GM12872 (cell line): ENCODE measurements at regions not wholly inside any gene's neighbourhood (a gene's known extent, or its start where the extent isn't known, plus 50 kb on each side); places are given as distances from the start of the nearest gene placed in this dataset.

ENCODE experiments used
- CTCF ChIP-seq: IDR thresholded peaks from 3 replicates; pipeline ENCODE4 v1.5.1; 2011; ENCODE audit warnings: low read depth, mild to moderate bottlenecking, low read length, moderate library complexity; ENCODE audit not compliant: insufficient read depth

DNA sequence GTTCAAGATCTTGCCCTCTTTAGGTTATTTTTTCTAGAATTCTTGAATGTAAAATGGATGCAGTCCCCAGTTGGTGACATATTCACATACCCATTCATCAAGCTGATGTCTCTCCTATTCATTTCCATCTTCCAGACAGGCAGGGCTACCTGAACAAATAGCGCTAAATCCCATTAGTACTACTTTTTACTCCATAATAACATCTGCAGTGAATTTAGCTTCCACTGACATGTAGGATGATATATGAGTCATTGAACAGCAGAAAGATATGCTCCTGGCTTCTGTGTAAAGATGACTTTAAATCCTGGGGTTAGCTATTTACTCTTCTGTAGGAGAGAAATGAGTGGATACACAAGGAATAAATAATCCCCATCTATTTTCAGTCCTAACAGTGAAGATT is 194.7 kb downstream of the RND3 start:
- TF ChIP-seq CTCF: no peak

GRCh38 chr2:150292192-150292591 is 195.3 kb downstream of the RND3 start:
- no peak for TF ChIP-seq CTCF

DNA sequence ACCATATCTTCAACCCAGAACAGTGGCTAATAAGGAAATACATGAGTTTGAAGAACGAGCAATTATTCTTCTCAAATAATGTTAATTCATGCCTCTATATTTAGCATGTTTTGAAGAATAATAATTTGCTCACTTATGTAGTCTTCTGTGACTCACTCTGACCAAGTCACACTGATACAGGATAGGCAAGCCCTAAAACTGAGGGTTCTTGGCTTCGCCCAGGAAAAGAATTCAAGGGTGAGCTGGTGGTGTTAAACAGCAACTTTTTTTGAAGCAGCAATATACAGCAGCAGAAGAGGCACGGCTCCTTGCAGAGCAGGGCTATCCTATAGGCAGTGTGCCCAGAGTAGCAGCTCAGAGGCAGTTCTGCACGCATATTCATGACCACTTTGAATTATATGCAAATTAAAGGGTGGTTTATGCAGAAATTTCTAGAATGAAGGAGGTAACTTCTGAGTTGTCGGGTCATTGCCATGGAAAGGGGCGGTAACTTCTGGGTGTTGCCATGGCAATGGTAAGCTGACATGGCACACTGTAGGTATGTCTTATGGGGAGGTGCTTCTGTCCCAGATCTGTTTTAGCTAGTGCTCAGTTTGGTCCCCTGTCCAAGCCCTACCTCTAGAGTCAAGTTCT is 200.6 kb downstream of the RND3 start:
- TF ChIP-seq CTCF: no peak

GRCh38 chr2:150284116-150284515 is 203.4 kb downstream of the RND3 start:
- no peak for TF ChIP-seq CTCF

DNA sequence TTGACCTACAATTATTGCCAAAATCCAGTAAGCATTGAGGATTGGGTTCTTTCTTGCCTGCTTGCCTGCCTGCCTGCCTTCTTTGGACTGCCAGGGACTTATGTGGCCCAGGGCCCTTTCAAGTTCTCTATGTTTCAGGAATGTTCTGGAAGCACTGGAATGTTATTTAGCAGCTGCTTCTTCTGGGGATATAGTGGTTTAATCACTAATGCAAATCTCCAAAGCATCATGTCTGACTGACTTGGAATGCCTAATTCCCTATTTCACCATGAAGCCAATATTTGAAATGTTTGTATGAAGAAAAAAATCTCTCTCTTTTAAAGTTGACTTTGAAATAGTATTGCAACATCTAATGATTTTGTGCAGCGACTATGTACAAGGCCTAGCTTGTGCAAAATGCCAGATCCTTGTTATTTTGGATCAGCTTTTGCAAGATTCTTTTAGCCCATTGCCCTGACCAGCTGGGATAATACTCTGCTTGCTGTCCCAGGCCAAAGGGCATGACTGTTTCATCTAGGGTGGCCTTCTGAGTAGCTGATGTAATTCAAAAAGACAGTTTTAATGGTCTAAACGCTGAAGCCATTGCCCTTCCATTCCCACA is 204.6 kb downstream of the RND3 start:
- TF ChIP-seq CTCF: no peak

DNA sequence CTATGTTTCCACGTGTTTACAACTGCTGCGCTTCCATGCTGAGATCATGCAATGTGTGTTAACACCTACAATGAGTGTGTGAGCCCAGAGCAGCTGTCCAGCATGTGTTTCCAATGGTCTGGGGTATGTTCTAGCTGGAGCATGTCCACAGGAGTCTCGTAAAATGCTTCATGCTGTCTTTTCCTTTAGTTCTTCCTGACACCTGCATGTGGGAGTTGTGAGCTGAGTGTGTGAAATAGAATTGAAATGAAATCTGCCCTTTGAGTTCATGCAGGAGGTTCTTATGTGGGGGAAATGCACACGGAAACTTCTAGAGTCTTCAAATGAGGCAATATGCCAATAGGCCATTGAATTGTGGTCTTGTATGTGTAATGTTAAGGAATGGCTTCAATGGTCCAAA is 205.1 kb downstream of the RND3 start:
- TF ChIP-seq CTCF: no peak

GRCh38 chr2:150280231-150280630 is 207.2 kb downstream of the RND3 start:
- no peak for TF ChIP-seq CTCF
